Pulmonary artery endothelial cell (primary cell): ENCODE measurements at regions not wholly inside any gene's neighbourhood (a gene's known extent, or its start where the extent isn't known, plus 50 kb on each side); places are given as distances from the start of the nearest gene placed in this dataset.
"Not testable (repeated sequence)": the region's sequence is repeated elsewhere in the genome, so short reads cannot be mapped to it uniquely, and the experiment has no call there.

ENCODE experiments used
- DNase-seq: peaks from one replicate; pipeline ENCODE4 v3.0.0-alpha.2; 2011; ENCODE audit warnings: low read depth, low spot score

GRCh38 chr9:105022545-105022944 lies 94.6 kb upstream of the ABCA1 start:
- DNase-seq = not testable (repeated sequence)

GRCh38 chr9:105023788-105024187 lies 95.8 kb upstream of the ABCA1 start:
- DNase-seq = no peak

- no peak for DNase-seq
Observed at GRCh38 chr9:105024529-105024928, 96.6 kb upstream of the ABCA1 start.

GRCh38 chr9:105026451-105026850 lies 98.5 kb upstream of the ABCA1 start:
- no peak for DNase-seq

GRCh38 chr9:105027084-105027483 lies 99.1 kb upstream of the ABCA1 start:
- DNase-seq = no peak

- DNase-seq = no peak
Observed at GRCh38 chr9:105030285-105030684, 102.3 kb upstream of the ABCA1 start.

- DNase-seq = no peak
Observed at GRCh38 chr9:105037139-105037538, 109.2 kb upstream of the ABCA1 start.

- no peak for DNase-seq
Observed at GRCh38 chr9:105038051-105038450, 110.1 kb upstream of the ABCA1 start.

GRCh38 chr9:105039175-105039799 lies 111.3 kb upstream of the ABCA1 start:
- no peak for DNase-seq

GRCh38 chr9:105043370-105043936 lies 115.5 kb upstream of the ABCA1 start:
- no peak for DNase-seq

- DNase-seq = no peak
Observed at GRCh38 chr9:105044518-105044917, 116.6 kb upstream of the ABCA1 start.

GRCh38 chr9:105046907-105047741 lies 119.2 kb upstream of the ABCA1 start:
- no peak for DNase-seq

GRCh38 chr9:105047742-105048041 lies 119.7 kb upstream of the ABCA1 start:
- DNase-seq = no peak

GRCh38 chr9:105048331-105048730 lies 120.4 kb upstream of the ABCA1 start:
- DNase-seq = no peak

- DNase-seq = no peak
Observed at GRCh38 chr9:105050296-105050695, 122.3 kb upstream of the ABCA1 start.

GRCh38 chr9:105051897-105052296 lies 123.9 kb upstream of the ABCA1 start:
- DNase-seq = no peak

- no peak for DNase-seq
Observed at GRCh38 chr9:105052346-105052745, 124.4 kb upstream of the ABCA1 start.

- DNase-seq = no peak
Observed at GRCh38 chr9:105053209-105053652, 125.3 kb upstream of the ABCA1 start.

GRCh38 chr9:105054491-105054890 lies 126.5 kb upstream of the ABCA1 start:
- DNase-seq = no peak

GRCh38 chr9:105055917-105056316 lies 128.0 kb upstream of the ABCA1 start:
- no peak for DNase-seq

- DNase-seq = no peak
Observed at GRCh38 chr9:105057551-105057950, 129.6 kb upstream of the ABCA1 start.

- DNase-seq = no peak
Observed at GRCh38 chr9:105059252-105059651, 131.3 kb upstream of the ABCA1 start.
